WI38 (cell line): ENCODE measurements at regions not wholly inside any gene's neighbourhood (a gene's known extent, or its start where the extent isn't known, plus 50 kb on each side); places are given as distances from the start of the nearest gene placed in this dataset.

Experiments
- H3K4me3 ChIP-seq: 2 replicates; pipeline ENCODE4 v1.5.1; 2011; ENCODE audit warnings: low read depth, mild to moderate bottlenecking, control low read depth, low read length
- TF ChIP-seq, protein P1 (sequence below): IDR thresholded peaks from 2 replicates; pipeline ENCODE4 v1.5.1; 2012; ENCODE audit warnings: low read depth, mild to moderate bottlenecking, control low read depth, low read length

DNA sequence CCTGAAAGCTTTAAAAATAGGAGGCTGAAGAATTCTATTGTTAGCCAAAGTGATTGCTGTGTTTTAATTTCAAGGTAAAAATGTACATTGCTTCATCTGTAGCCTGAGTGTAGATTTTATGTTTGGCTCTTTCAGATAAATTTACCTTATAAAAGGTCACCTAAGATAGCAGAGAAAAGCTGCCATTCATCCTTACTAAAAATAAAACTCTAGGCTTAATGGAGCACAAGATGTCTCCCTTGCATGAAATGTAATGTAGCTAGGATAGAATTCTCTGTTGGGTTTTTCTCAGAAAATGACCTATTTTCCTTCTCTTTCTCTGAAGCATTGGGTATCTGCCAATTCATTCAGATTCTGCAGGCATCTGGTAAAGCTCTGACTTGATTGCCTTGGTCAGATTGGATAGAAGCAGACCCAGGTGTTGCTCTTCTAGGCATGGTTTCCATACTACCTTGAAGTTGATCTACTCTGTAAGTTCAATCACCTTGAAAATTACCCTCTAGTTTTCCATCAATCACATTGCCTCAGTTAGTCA lies 176.6 kb upstream of the GORAB start:
- TF ChIP-seq, protein P1, sequence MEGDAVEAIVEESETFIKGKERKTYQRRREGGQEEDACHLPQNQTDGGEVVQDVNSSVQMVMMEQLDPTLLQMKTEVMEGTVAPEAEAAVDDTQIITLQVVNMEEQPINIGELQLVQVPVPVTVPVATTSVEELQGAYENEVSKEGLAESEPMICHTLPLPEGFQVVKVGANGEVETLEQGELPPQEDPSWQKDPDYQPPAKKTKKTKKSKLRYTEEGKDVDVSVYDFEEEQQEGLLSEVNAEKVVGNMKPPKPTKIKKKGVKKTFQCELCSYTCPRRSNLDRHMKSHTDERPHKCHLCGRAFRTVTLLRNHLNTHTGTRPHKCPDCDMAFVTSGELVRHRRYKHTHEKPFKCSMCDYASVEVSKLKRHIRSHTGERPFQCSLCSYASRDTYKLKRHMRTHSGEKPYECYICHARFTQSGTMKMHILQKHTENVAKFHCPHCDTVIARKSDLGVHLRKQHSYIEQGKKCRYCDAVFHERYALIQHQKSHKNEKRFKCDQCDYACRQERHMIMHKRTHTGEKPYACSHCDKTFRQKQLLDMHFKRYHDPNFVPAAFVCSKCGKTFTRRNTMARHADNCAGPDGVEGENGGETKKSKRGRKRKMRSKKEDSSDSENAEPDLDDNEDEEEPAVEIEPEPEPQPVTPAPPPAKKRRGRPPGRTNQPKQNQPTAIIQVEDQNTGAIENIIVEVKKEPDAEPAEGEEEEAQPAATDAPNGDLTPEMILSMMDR = no peak
- no peak overlapping the region for H3K4me3 ChIP-seq

GRCh38 chr1:170356585-170356984 lies 175.4 kb upstream of the GORAB start:
- TF ChIP-seq, protein P1 = no peak
- H3K4me3 ChIP-seq = no peak overlapping the region

- TF ChIP-seq, protein P1 = no peak
- no peak overlapping the region for H3K4me3 ChIP-seq
Observed at GRCh38 chr1:170357750-170358149, 174.2 kb upstream of the GORAB start.

DNA sequence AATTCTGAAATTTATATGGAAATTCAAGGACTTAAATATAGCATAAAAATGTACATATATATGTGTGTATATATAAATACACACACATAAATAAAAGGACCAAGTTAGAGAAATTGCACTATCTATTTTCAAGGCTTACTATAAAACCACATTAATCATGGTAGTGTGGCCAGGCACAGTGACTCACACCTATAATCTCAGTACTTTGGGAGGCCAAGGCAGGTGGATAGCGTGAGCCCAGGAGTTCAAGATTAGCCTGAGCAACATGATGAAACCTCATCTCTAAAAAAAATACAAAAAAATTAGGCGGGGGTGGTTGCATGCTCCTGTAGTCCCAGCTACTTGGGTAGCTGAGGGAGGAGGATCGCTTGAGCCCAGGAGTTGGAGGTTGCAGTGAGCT lies 171.4 kb upstream of the GORAB start:
- TF ChIP-seq, protein P1 = no peak
- no peak overlapping the region for H3K4me3 ChIP-seq

- no peak overlapping the region for H3K4me3 ChIP-seq
- TF ChIP-seq, protein P1 = no peak
Observed at GRCh38 chr1:170365331-170365730, 166.6 kb upstream of the GORAB start.

GRCh38 chr1:170366980-170367379 lies 165.0 kb upstream of the GORAB start:
- TF ChIP-seq, protein P1 = no peak

DNA sequence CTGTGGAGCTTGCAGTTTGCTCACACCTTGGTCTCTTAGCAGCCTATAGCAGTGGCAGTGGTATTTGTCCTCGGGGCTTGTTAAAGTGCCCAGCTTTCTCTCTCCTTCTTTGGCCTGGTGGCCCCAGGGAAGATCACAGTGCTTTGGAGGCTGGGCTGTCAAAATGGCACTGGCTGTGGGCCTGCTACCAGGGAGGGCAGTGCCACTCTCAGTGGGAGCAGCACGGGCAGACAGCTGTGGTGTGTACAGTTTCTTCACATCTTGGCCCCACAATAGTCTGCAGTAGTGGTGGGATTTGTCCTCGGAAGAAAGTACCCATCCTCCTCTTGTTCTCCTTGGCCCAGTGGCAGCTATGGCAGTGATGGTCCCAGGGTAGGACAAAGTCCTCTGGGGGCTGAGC lies 164.4 kb upstream of the GORAB start:
- no peak overlapping the region for H3K4me3 ChIP-seq
- TF ChIP-seq, protein P1 = no peak

More at GRCh38 chr1:170366980-170367379, 165.0 kb upstream of the GORAB start:
- H3K4me3 ChIP-seq = no peak overlapping the region
